NCI-H1417 treated with DMSO at 0.1 percent for 48 hours (cell line): ENCODE measurements at regions not wholly inside any gene's neighbourhood (a gene's known extent, or its start where the extent isn't known, plus 50 kb on each side); places are given as distances from the start of the nearest gene placed in this dataset.

ENCODE experiments used
- DNase-seq: peaks from one replicate; lab custom pipeline; 2025; lab: John Stamatoyannopoulos, UW

DNA sequence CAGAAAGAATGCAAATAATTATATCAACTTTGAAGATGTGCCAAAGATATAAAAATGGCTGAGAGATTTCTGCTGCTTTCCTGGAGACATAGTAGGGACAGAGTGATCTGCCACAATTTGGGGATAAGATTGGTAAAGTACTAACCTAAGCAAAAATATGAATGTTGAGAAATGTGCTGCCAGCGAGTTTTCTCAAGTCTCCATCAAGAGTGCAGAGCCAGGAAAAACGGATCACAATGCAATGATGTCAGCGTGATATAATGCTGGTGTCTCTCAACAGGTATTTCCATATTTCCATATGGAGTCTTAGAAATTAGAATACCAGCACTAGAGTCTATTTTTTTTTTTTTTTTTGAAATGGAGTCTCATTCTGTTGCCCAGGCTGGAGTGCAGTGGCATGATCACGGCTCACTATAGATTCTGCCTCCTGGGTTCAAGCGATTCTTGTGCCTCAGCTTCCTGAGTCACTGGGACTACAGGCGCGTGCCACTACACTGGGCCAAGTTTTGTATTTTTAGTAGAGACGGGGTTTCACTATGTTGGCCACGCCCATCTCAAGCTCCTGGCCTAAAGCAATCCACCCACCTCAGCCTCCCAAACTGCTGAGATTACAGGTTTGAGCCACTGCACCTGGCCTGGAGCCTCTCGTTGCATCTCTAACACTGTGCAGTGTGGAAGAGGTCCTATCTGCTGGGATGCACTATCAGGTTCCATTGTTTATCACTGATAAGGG lies 893.5 kb downstream of the TRIML1 start:
- no peak for DNase-seq

DNA sequence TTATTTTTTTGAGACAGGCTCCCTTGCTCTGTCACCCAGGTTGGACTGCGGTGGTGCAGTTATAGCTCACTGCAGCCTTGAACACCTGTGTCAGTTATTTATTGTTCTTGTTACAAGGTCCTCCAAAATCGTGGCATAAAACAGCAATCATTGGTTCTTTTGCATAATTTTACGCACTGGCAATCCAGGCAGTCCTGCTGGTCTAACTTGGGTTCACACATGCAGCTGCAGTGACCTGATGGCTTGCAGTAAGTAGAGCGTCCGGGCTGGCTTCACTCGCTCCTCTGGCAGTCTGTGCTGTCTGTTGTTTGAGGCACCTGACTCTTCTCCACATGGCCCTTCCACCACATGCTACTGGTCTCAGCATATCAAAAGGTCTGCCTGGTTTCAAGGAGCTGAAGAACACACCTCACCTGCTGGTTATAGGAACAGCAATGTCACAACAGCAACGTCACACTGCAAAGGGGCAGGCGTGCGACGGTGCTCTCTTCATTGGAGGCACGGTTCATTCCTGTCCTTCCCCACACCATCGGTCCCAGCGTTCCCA lies 894.6 kb downstream of the TRIML1 start:
- DNase-seq: no peak

DNA sequence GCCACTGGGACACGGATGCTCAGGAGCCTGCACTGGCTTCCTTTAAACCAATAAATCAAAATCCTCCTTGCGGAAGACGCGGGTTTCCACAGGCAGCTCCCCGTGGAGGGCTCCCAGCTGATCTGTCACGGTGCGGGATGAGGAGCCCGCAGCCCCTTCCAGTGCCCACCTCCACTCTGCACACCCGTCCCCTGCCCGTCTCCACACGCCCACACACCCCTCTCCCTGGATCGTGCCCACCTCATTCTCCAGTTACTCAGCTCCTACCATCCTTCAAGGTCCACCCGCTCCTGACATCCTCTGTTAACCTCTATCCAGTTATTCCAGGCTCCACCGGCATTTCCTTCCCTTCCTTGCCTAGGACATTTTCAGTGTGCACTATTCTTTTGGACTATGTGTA lies 895.9 kb downstream of the TRIML1 start:
- no peak for DNase-seq

DNA sequence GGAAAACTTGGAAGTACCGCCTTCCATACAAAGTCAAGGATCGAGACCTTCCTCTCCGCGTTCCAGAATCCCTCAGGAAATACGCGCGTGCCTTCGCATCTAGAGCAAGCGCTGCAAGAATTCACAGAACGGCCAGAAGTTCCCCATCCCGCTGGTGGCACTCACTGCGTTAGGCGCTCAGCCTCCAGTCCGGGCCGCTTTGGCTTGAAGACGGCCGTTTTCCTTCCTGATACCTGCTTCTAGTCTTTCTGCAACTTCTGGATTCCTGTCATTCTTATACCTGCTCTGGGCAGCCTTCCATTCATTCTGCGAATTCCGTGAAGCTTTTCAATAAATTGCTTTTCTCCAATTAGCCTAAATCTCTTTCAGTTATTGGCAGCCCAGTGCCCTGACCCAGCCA lies 896.4 kb downstream of the TRIML1 start:
- no peak for DNase-seq

DNA sequence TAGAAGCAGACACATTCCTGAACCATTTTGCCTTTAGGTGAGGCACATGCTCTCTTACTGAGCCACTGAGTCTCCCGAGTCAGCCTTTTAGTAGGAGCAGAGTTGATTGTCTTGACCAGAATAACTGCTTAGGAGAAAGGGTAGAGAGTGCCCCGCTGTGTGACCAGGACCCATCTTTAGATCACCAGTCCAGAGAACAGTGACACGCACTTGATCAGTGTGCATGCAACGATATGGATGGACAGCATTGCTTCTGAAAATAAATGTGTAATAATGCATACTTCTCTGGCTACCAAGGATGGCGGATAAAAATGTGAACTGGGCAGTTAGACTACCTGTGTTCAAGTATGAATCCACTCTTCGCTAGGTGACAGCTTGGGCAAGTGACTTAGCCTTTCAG lies 897.7 kb downstream of the TRIML1 start:
- DNase-seq: no peak

DNA sequence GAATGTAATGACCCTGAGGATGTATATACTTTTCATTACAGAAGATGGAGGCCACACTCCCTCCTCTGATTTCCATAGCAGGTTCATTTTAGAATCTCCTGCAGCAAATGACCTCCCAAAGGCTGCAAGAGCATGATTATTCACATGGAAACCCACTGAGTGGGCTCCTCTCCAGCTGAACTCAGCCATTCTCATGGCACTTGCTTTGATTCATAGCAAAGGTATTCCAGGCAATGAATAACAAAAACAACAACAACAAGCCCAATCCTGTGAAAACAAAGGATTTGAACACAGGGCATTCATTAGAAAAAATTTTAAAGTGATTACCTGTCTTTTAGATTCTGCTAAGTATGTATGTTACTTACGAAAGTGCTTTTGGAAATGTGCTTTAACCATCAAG lies 894.0 kb upstream of the FRG1 start:
- no peak for DNase-seq

DNA sequence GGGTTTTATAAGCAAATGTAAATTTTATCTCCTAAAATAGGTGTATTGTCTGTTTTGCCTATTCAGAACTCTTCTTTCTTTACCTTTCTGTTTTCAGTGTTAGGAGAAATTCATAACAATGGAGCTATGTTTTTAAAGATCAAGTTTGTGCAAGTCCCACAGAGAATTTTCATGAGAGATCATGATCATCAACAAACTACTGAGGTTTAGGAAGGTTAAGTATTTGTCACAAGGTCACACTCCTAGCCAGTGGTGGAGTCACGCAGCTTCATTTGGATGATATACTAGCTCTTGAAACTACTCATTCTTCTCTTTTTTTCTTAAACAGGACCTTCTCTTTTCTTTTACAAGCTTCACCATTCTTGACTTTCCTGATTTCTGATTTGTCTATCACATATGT lies 892.6 kb upstream of the FRG1 start:
- no peak for DNase-seq

DNA sequence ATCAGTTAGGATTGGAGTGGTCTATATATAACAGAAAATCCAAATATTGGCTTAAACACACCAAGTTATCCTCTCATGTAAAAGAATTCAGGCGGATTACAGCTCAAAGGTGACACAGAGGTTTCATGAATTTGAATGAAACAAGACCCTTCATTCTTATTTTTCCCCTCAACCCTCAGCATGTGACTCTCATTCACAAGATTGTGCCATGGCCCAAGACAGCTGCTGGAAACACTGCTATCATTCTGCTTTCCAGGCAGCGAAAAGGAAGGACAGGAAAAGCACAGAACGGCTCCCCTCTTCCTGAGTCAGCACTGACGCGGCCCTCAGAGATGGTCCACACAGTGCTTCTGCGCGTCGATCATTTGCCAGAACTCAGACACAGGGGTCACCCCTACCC lies 891.0 kb upstream of the FRG1 start:
- no peak for DNase-seq

DNA sequence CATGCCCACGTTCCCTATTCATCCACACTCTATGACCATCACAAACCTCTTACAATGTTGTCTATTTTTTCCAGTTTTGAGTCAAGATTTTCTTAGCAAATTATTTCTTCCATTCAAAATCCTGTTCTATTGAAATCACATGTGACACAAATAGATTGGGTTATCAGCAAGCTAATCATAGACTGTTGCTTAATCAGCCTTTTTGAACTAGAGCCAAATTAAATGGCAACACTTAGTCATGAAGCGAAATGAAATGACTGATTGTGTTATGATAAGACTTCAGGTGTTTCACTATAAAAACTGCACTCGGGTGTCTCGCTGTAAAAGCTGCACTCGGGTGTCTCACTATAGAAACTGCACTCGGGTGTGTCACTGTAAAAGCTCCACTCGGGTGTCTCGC lies 890.0 kb upstream of the FRG1 start:
- DNase-seq: no peak

DNA sequence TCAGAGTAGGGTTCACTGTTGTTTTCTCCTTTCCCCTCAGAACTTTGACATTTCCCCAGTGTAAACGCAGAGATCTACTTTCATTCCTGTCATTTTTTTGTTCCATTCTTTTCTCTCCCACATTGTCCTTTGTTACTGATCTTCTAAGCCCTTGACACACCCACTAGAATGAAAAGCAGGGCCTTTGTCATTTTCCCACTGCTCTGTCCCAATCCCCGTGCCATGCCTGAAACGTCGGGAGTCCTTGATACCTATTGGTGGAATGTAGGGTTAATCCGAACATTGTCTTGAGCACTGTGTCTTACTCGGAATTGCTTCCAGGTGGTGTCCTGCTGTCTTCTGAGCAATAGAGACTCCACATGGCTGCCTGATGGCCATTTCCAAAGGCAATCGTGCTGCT lies 887.1 kb upstream of the FRG1 start:
- DNase-seq: no peak

DNA sequence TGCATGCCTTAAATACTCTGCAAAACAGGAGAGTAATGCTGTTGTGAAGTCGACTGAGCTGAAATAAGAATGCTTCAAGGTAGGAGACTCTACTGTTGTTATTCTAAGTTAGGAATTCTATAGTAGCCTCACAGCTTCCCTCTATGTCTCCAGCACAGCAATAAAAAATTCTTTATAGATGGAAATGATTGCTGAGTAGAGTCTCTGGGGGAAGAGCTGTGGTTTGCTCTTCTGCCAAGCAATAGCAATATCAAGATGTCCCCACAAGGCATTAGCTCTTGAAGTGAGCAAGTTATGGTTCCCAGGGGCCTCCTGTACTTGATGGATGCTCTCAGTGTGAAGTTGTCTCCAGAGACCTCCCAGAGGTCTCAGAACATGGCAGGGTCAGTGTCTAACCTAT lies 880.6 kb upstream of the FRG1 start:
- no peak for DNase-seq

DNA sequence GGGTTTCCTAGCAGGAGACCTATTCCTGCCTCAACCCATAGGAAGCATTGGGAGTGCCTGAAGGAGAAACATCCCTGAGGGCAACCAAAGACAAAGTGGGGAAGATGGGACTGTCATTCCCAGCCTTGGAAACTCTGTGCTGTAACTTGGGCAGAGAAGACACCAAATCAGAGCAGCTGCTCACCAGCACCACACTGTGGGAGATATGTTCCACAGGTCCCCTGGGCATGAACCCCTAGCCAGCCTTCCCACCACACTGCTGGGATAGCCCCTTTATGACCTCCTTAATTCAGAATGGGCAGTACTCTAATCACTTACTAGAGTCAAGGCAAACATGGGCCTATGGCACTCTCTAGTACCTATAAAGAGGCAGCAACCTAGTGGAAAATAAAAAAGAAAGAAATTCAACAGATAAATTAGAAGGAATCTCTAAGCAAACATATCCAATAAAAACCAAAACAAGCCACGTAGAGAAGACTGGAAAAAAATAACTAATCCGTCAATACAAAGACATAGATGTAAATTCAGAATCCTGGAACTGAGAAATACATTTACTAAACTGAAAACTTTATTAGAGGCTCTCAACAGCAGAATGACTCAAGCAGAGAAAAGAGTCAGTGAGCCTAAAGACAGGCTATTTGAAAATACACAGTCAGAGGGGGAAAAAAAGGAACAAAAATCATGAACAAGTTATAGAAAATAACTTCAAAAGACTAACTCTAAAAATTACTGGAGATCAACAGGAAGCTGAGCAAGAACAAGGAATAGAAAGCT lies 878.4 kb upstream of the FRG1 start:
- DNase-seq: no peak

DNA sequence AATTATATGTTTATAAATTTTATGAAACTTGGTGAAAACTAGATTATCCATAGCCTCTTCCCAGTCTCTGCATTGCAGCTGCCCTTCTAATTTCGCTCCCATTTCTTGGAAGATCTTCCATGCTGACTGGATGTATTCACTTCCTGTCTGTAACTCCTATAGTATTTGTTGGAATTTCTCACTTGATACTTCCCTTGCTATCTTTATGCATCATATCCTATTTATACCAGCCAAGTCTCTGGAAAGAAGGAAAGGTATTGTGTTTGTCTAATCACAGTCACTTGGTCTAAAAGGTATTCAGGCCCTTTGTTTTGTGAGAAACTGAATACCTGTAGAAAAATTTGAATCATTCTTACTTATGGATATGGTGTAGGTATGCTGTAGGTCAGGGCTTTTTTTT lies 870.9 kb upstream of the FRG1 start:
- DNase-seq: no peak

DNA sequence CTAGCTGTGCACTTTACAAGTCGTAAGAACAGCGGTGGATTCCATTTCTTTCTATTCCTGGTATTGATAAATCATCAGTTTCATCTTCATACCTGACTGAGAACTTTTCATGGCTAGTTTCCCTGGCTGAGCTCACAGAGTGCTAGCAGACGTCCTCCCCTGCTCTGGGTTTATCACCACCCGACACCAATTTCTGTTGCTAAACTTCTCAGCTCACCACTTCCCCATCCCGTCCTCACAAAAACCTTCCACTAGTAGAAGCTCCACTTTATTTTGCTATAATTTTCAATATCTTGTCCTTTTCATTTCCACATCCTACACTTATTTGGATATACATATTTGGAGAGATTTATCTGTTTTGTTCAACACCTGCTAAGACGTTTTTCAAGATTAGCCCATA lies 869.4 kb upstream of the FRG1 start:
- DNase-seq: no peak

DNA sequence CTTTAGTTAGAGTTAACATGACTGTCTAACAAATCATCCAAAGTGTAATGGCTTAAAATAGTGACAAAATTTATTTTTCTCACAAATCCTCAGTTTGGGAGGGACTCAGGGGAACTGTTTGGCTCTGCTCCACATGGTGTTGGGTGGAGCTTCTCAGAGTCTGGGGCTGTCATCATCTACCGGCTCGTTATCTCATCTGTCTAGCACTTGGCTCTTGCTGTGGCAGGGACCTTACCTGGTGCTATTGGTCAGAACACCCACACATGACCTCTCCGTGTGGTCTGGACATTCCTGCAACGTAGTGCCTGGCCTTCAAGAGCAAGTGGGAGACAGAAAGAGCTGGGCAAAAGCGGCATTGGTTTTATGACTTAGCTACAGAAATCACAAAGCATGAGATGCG lies 866.9 kb upstream of the FRG1 start:
- DNase-seq: no peak

DNA sequence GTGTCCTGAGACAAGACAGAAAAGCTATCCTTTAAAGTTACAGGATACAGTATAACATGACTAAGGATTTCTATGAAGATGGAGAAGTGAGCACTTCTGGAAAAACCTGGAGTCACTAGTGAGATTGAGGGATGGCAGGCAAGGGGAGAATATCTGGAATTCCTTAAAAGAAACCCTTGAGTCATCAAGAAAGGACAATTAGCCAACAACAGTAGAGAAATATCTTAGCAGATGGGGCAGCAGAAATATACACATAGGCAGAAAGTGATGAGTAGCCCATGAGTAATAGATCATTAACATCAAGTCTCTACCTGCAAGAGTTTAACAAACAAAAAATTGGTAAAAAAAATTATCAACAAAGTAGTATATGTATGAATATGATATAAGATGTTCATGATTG lies 858.8 kb upstream of the FRG1 start:
- DNase-seq: no peak

DNA sequence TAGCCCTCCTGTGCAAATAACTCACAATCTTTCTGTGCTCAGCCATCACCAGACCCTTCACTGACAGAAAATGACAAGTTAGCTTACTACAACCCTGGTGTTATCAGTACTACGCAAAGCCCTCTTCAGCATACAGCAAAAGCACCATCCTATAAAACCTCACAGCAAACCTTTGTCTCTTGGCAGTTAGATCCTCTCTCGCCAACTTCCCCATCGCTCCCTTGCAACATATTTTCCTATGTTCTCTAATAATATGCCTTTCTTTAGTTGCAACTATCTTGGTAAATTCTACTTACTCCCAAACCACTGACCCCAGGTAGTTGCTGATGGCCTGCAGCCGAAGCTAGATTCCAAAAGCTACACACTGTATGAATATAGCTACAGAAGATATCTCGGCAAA lies 856.9 kb upstream of the FRG1 start:
- no peak for DNase-seq

DNA sequence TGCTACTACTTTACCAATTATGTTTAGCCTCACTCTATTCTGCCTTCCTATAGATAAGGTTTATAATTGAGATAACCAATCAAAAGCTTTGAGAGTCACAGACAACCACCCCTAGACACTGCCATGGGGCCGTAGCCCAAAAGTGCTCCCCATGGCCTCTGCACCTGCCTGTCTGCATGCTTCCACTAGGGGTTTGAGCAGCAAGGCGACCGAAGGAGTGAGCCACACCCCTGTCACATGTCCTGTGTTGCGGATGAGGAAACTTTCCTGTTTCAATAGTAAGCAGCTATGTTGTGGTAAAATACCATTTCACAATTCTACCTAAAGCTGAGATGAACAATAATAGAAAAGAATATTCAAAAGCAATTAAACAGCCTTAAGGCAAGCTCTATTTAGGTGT lies 856.0 kb upstream of the FRG1 start:
- DNase-seq: no peak

DNA sequence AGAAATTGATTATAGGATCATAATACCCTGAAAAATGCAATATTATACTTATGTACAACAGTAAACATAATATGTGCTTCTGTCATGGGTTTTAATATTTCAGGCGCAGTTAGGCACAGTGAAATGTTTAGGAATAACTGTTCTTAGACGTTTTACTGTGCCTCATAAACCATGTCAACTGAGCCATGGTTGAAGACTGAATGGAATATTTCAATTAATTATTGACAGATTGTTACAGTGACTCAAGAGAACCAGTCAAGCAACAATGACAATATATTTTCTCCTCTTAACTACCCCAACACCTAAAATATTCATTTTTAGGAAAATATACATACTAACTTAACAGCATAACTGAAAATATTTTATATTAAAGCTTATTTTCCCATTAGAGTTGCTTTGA lies 852.7 kb upstream of the FRG1 start:
- DNase-seq: no peak

DNA sequence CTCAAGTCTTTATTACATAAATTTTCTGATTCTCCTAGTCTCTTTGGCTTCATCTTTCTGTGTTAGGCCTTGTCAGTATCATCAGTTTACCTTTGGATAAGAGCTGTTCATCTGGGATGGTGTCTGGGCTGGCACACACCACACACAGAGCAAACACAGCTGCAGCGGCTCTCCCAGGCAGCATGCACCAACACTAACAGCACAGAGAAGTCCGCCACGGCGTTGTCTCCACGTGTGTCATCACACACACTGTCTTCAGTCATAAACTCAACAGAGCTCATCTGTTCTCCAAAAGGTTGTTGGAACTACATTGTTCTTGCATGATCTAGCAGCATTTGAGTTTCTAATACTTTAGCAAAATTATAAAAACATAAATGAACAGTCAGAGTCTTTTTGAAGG lies 851.9 kb upstream of the FRG1 start:
- no peak for DNase-seq

DNA sequence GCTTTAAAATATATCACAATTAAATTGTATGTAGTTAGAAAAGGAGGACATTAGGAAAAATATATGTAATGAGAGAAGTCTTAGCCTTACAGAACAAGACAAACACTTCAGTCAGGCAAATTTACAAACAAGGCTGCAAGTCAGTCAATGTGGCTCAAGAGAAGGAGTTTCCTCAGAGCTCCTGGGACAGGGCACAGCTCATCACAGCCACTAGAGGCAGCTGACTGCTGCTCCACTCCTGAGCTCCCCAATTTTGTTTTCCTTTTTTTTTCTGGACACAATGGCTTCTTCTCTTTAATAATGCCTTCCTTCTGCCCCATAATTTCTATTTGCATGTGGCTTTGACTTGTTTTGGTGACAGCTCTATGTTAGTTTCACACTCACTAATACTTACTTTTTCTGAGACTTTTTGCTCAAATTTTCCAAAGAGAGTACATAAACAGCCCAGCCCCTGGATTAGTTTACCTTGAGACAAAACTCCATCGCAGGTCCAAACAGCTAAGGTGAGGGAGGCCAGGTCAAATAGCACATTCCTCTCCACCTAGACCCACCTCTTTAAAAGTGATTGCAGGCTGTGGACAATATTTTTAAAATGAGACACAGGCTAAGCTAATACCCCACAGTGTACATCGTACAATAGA lies 850.4 kb upstream of the FRG1 start:
- no peak for DNase-seq

DNA sequence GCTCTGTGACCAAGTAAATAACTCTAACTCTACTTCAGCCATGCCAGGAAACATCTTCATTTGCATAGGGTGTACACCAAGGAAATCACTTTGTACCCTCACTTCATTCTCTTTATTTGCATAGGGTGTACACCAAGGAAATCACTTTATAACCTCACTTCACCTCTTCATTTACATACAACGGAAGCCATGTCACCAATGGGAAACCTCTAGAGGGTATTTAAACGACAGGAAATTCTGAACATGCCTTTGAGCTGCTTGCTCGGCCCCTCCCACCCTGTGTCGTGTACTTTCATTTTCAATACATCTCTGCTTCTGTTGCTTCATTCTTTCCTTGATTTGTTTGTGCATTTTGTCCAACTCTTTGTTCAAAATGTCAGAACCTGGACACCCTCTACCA lies 848.1 kb upstream of the FRG1 start:
- DNase-seq: no peak

DNA sequence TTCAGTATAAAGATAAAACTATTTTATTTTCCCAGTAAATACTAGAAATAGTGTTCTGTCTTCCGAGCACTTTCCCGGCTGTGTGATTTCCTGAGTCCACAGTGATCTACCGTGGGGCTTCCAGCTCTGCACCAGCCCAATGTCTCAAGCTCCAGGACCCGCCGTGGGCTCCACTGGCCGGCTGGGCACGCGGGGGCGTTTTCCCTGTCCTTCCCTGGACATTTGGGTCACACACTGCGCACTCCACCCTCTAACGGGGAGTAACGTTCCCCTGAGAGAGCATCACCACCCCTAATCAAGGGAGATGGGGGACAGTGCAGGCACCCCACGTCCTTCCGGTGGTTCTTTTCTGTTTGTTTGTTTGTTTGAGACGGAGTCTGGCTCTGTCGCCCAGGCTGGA lies 844.6 kb upstream of the FRG1 start:
- no peak for DNase-seq
